ENCODE measurements at regions not wholly inside any gene's neighbourhood (a gene's known extent, or its start where the extent isn't known, plus 50 kb on each side); places are given as distances from the start of the nearest gene placed in this dataset.

- TF ChIP-seq KDM4A (IDR thresholded peaks at IDR 0.05; ENCODE audit: low read depth, low read length, severe bottlenecking): no peak
- TF ChIP-seq E2F6 (IDR thresholded peaks at IDR 0.05): no peak
- no peak for TF ChIP-seq SRF (IDR thresholded peaks at IDR 0.05; ENCODE audit: low read depth, low read length)
- no peak for TF ChIP-seq CTCF (IDR thresholded peaks at IDR 0.05; ENCODE audit: control extremely low read depth in 1 of 3, insufficient read depth in 1 of 3, low read depth in 1 of 3, low read length in 3 of 3)
Observed at GRCh38 chr17:77320485-77321256, 179.9 kb downstream of the SEC14L1 start (continued).
